Loucy (cell line): ENCODE measurements at regions not wholly inside any gene's neighbourhood (a gene's known extent, or its start where the extent isn't known, plus 50 kb on each side); places are given as distances from the start of the nearest gene placed in this dataset.

Experiments used
- CTCF ChIP-seq: fragments of 200-600 bp; sonication (generic); conservative IDR thresholded peaks from 2 replicates; pipeline ENCODE4 v1.5.1; 2014; ENCODE audit warnings: mild to moderate bottlenecking, antibody characterized with exemption, low read length
- EZH2phosphoT487 ChIP-seq: fragments of 200-600 bp; IDR thresholded peaks from 2 replicates; pipeline ENCODE4 v1.6.1; 2018; ENCODE audit warnings: antibody characterized with exemption, mild to moderate bottlenecking, moderate library complexity, borderline replicate concordance

- no peak for TF ChIP-seq CTCF
- TF ChIP-seq EZH2phosphoT487 = no peak
Measured at GRCh38 chr1:96989302-96989701, 267.7 kb downstream of the PTBP2 start.
